GM21360 (cell line): ENCODE measurements at regions not wholly inside any gene's neighbourhood (a gene's known extent, or its start where the extent isn't known, plus 50 kb on each side); places are given as distances from the start of the nearest gene placed in this dataset.

ENCODE experiments used
- ATAC-seq: cut with Tn5 transposase; IDR thresholded peaks from one replicate; pipeline ENCODE4 v1.9.1; 2021; ENCODE audit warnings: mild to moderate bottlenecking, moderate library complexity; ENCODE audit not compliant: unreplicated experiment

DNA sequence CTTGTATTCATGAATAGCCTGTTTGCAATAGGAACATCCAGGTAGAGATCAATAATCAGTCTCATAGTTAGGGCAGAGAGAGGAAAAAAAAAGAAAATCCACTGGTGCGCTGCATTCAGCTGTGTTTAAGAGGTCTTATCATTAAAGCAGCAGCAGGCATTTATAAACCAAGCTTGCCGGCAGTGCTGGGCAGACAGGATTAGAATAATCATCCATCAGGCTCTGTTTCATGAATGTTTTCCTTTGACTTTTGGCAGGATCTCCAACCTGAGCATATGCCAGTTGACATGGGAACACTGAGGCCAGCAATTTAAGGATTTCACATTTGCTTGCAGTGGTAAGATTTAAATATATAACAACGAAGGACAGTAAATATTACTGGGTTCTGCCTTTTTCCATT lies 305.2 kb upstream of the SEMA6D start:
- ATAC-seq, result no peak

- no peak for ATAC-seq
These were observed 304.5 kb upstream of the SEMA6D start for GRCh38 chr15:47412802-47413201.

DNA sequence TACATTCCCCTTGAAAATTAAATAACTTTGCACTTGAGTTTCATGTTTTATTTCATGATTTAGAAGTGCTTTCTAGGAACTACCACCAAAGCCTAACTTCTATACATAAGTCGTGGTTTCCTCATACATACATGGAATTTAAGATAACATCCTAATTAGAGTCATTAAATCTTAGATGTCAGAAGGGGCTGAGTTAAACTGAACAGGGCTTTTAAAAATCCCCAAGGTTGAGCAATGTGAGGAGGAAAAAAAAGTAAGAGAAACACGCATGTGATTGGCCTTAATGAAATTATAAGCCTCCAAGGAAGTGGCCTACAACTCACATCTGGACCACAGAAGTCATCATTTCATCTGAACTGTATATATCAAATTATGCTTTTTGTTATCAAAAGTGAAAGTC lies 303.1 kb upstream of the SEMA6D start:
- no peak for ATAC-seq

- no peak for ATAC-seq
These were observed 301.8 kb upstream of the SEMA6D start for GRCh38 chr15:47415539-47415971.

DNA sequence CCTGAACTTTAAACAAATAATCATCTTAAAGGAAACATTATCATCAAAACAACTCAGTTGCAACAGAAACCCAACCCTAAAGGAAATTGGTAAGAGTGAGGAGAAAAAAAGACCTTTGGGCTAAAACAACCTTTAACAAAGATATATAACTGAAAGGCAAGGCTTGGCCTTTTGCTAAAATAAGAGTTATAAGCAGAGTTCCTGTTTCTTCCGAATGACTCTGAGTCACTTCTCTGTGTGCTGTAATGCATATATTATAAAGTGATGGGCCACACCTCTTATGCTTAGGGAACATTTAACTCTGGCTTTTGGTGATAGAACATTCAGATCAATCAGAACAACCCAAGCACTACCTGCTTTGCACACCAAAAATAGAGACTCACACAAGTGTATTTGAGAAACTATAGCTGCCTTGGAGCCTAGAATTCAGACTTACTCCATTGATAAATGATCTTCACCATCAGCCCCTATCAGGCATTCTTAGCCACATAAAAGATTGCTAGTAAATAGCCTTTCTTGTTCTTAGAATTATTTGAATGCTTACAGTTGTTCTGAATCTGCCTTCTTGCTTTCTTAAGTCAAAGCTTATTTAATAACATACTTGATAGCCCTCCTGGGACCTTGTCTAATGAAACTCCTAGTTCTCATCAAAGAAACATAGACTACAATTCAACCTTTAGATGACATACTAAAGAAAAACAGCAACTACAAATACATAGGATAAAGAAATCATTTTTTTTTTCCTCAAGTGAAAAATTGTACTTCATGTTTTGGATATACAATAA lies 294.2 kb upstream of the SEMA6D start:
- ATAC-seq, result no peak

DNA sequence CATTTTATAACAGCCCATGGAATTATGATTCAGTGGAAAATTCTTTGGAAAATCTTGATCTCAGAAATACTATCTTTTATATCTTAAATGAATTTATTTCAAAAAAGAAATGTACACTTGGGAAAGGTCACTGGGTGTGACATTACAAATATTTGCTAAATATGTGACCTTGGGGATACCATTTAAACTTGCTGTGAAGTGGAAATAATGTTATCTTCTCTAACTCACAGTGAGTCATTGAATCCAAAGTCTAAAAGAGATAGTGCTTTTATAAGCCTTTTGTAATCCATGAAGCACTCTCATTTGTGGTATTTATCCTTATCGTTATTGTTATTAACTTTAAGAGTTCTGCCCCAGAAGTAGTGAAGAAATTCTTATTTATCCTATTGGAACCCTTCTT lies 289.8 kb upstream of the SEMA6D start:
- no peak for ATAC-seq

DNA sequence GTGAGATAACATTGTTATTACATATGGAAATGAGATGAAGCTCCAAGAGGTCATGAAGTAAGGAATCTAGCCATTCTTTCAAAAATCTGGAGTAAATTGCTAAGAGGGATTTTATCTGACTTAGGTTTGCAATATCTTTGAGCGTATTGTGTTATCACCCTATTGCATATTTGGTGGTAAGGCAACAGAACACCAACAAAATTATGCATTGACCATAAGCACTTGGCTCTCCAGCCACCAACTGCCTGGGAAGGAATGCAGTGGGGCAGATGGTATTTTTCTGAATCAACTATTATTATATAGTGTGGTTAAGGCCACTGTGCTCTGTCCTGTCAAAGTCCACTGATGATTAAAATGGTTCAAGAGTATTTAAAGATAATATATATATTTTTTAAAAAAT lies 287.9 kb upstream of the SEMA6D start:
- no peak for ATAC-seq

- ATAC-seq, result no peak
These were observed 285.8 kb upstream of the SEMA6D start for GRCh38 chr15:47431501-47431900.

GRCh38 chr15:47432826-47433225 lies 284.5 kb upstream of the SEMA6D start:
- ATAC-seq, result no peak

DNA sequence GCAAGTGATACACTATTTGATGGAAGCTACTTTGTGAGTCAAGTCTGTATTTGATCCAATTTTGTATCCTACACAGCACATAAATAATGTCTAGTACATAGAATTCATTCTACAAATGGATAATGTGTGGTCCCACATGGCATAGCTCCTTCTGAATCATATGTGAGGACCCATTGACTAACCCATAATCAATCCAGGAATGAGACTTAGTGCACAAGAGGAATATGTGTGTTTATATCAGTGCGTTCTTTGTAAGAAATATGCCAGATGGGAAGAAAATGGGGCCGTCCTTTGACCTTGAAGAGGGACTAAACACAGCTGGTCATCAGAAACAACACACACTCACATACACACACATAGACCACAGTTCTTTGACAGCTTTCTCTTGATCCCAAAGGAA lies 282.7 kb upstream of the SEMA6D start:
- ATAC-seq, result no peak

GRCh38 chr15:47437491-47437890 lies 279.8 kb upstream of the SEMA6D start:
- no peak for ATAC-seq

DNA sequence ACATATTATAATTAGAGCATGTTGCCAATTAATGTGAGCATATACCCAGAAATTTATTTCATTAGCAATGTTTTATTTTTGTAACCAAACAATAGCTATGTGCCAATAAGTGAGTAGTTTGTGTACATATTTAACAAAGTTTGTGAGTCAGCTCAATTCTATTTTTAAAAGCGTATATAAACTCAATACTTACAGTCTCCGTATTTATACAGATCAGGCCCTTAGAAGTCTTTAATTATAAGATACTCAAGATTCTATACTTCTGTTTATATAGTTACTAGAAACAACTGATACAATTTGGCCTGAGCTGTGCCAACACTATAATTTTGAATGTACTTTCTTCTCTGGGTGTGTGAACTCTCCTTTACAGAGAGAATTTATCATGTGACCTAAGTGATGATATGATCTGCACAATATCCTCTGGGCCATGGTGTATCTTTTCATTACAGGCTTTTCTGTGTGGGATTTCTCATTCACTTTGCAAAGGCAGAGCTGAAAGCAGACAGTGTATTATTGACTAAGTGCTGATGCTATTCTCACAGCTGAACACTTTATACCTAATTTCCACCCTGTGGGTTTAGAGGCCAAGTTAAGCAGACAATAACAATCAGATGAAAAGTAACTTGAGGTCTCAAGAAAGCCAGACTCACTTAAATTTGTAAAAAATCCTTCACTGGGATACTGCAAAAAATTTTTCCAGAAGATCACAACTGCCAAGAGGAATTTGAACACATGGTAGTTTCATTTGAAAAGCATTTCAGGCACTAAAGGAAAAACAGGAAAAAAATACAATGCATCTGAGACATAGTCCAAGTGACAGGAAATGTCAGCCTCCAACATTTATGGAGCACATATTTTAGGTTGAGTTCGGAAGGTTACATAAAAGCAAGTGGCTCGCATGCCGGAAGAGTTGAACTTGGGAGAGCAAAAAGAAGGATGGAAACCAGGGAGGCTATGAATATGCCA lies 277.9 kb upstream of the SEMA6D start:
- ATAC-seq, result no peak

DNA sequence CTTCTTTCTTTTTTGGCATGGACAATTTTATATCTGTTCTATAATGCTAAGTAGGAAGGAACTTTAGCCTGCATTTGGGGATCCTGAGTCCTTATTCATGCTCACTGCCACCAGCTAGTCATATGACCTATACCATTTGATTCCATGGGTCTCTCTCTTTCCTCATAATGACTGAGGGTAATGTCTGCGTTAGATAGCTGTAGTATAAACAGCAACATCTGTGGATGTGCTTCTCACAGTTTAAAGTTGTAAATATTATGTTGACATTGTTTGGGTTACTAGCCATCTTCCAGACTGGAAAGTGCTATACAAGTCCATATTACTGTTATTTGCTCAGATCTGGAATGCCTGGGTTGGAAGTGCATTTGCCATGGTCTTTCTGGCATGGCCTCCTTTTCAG lies 274.9 kb upstream of the SEMA6D start:
- ATAC-seq, result no peak

- ATAC-seq, result no peak
These were observed 273.5 kb upstream of the SEMA6D start for GRCh38 chr15:47443839-47444238.

DNA sequence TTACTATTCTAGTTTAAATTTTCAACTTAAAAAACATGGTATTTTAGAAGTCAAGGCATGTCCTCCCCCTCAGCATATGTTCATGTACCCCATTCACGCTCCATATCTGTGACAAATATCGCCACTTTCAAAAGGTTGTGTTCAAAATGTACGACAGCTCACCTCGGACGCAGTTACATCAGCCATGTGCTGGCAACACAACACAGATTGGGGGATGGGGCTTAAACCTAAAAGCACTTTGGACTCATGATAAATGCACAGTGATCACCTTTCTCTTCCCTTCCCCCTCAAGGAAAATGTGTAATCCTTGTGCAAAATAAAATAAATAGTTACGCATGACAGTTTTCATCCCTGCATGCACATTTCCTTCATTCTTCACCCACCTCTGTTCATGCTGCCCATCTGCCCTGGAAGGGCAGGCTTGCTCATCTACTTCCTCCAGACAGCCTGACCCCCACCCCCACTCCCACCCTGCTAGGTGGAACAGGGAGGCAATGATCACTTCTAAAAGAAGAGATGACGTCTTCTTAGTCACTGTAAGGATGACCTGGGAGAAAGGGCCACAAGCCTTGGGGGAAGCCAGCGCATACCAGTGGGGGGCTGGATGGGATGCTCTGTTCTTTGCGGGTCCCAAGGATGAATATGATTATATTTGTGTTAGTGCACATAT lies 271.4 kb upstream of the SEMA6D start:
- no peak for ATAC-seq

DNA sequence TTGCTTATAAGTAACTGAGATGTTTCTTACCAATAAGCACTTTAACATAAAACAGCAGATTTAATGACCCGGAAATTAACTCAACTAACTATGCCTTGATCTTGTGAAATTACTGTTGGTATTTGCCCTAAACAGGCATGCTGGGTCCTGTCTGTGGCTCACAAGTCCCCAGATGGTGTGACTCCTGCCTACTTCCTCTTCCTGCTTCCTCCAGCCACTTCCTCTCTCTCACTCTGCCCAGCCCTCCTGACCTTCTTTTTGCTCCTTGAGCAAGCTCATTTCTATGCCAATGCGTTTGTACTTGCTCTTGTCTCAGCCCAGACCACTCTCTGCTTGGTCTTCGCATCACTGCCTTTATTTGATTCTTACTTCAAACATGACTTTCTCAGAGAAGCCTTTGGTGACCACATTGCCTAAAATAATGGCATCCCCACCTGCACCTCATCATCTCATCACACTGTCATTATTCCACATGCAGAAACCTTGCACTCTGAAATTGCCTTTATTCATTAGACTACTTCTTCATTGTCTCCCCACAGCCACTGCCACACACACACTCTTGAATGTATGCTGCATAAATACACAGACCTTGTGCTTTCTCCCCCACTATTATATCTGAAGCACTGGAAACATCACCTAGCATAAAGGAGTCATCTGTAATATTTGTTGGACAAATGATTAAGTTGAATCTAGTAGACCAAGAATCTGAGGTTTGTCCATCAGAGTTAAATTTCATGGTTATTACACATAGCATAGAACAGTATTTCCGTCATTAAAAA lies 256.3 kb upstream of the SEMA6D start:
- ATAC-seq, result no peak

DNA sequence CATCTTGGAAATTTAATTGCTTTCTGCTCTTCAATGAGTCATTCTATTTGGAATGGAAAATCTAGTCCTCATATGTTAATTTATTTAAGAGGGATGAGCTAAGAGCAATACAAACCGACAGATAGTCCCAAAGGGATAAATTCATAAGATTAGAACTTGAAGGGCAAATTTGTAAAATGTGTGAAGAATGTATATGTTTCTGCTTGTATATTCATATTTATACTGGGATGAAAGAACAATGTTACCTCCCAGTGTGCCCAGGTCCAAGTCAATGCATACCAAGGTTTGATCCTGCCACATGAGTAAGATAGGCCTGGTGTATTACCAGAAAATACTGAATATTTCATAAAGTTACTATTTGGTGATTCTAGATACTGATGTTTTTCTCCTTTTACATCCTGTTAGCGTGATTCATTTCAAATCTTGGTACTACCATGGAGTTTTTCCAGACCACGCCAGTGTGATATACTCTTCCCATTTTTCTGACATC lies 255.6 kb upstream of the SEMA6D start:
- ATAC-seq, result no peak

DNA sequence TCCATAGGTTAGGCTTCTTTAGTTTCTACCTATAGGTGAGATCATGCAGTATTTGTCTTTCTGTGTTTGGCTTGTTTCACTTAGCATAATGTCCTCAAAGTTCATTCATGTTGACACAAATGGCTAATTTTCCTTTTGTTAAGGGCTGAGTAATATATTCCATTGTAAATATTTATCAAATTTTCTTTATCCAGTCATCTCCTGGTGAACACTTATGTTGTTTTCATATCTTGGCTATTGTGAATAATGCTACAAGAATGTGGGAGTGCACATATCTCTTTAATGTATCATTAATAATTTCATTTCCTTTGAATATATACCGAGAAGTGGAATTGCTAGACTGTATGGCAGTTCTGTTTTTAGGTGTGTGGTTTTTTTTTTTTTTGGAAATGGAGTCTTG lies 250.9 kb upstream of the SEMA6D start:
- ATAC-seq, result no peak

- no peak for ATAC-seq
These were observed 246.3 kb upstream of the SEMA6D start for GRCh38 chr15:47470983-47471382.

DNA sequence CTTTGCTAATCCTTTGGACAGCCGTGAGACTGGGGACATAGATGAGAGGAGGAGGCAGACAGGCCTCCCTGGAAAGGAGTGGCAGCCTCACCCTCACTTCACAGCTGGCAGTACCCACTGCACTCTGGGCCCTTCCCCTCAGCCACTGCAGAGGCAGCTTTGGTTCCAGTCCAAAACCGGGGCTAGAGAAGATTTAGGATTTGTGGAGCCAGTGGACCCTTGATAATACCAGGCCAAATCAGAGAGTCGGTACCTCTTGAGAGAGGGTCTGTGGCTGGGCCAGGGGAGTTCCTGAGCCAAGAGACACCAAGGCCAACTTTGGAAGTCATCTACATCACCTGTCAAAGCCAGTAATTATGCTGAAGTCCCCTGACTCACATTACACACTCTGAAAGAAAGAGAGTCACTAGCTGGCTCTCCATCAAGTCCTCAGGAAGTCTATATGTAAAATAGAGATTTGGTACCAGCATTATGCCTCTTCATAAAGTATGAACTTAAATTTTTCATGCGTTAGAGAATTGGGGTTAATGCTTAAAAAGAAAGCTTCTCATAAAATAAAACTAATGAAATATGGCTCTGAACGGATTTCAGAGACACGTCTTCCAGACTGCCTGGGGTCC lies 244.1 kb upstream of the SEMA6D start:
- no peak for ATAC-seq
